ENCODE measurements at regions not wholly inside any gene's neighbourhood (a gene's known extent, or its start where the extent isn't known, plus 50 kb on each side); places are given as distances from the start of the nearest gene placed in this dataset.

- no peaks in the 10 kb centered on the region for H3K9me1 ChIP-seq (ENCODE audit: control insufficient read depth, extremely low read depth, insufficient read depth, low read length)
- H3K4me1 ChIP-seq (ENCODE audit: control insufficient read depth, extremely low read depth, insufficient read depth, low read length), result peaks cover 11% of the 10 kb centered on the region
- H2AFZ ChIP-seq (ENCODE audit: control insufficient read depth, low read length), result no peak overlapping the region
- H3K9ac ChIP-seq (ENCODE audit: control insufficient read depth, extremely low read depth, insufficient read depth, low read length), result no peak overlapping the region
- FAIRE-seq (no peak), DNase-seq (ENCODE audit: low read depth, low spot score) (no peak)
- H3K36me3 ChIP-seq (ENCODE audit: control insufficient read depth in 2 of 2, extremely low read depth in 1 of 2, insufficient read depth in 2 of 2, low read length in 2 of 2), result no peaks in the 10 kb centered on the region
- no peak for TF ChIP-seq EZH2 (IDR thresholded peaks at IDR 0.05; ENCODE audit: low read length)
- no peak for TF ChIP-seq CTCF (optimal IDR thresholded peaks at IDR 0.05 in 1 of 3, IDR thresholded peaks at IDR 0.05 in 1 of 3, conservative IDR thresholded peaks at IDR 0.05 in 1 of 3; ENCODE audit: extremely low read depth in 1 of 3, insufficient read depth in 2 of 3, low read length in 3 of 3)
- H3K9me3 ChIP-seq (ENCODE audit: control insufficient read depth, low read depth, low read length), result no peaks in the 10 kb centered on the region
- no peaks in the 10 kb centered on the region for H4K20me1 ChIP-seq (ENCODE audit: control insufficient read depth, extremely low read depth, insufficient read depth, low read length)
- H3K4me2 ChIP-seq (ENCODE audit: control insufficient read depth, extremely low read depth, insufficient read depth, low read depth, low read length), result no peak overlapping the region
- no peak overlapping the region for H3K4me3 ChIP-seq (ENCODE audit: control insufficient read depth in 2 of 3, extremely low read depth in 1 of 3, insufficient read depth in 2 of 3, low read depth in 1 of 3, low read length in 3 of 3)
- no peaks in the 10 kb centered on the region for H3K27me3 ChIP-seq (ENCODE audit: control insufficient read depth, extremely low read depth, insufficient read depth, low read length)
- H3K79me2 ChIP-seq (ENCODE audit: control insufficient read depth, insufficient read depth, low read length), result no peaks in the 10 kb centered on the region
- H3K27ac ChIP-seq (ENCODE audit: control insufficient read depth, insufficient read depth, low read length), result no peak overlapping the region
- dilution Hi-C loops (cut with MboI; ENCODE audit: extremely low pct_ligation_motif_present, low sequenced_read_pairs), result no loop called here
Measured at GRCh38 chrX:109872021-109872732, 130.7 kb upstream of the TMEM164 start.

- Histone ChIP-seq H3K9me1 (ENCODE audit: control insufficient read depth, extremely low read depth, insufficient read depth, low read length) (no peaks in the 10 kb centered on the region), H3K27me3 (ENCODE audit: control insufficient read depth, extremely low read depth, insufficient read depth, low read length) (no peaks in the 10 kb centered on the region), H3K27ac (ENCODE audit: control insufficient read depth, insufficient read depth, low read length) (peak overlapping the region; percentile 37), H3K9me3 (ENCODE audit: control insufficient read depth, low read depth, low read length) (no peaks in the 10 kb centered on the region), H4K20me1 (ENCODE audit: control insufficient read depth, extremely low read depth, insufficient read depth, low read length) (no peaks in the 10 kb centered on the region), H2AFZ (ENCODE audit: control insufficient read depth, low read length) (peak overlapping the region; percentile 16), H3K79me2 (ENCODE audit: control insufficient read depth, insufficient read depth, low read length) (no peaks in the 10 kb centered on the region), H3K4me3 (ENCODE audit: control insufficient read depth in 2 of 3, extremely low read depth in 1 of 3, insufficient read depth in 2 of 3, low read depth in 1 of 3, low read length in 3 of 3) (no peak overlapping the region), H3K4me2 (ENCODE audit: control insufficient read depth, extremely low read depth, insufficient read depth, low read depth, low read length) (peak overlapping the region; percentile 62), H3K4me1 (ENCODE audit: control insufficient read depth, extremely low read depth, insufficient read depth, low read length) (peaks cover 11% of the 10 kb centered on the region), H3K36me3 (ENCODE audit: control insufficient read depth in 2 of 2, extremely low read depth in 1 of 2, insufficient read depth in 2 of 2, low read length in 2 of 2) (no peaks in the 10 kb centered on the region), H3K9ac (ENCODE audit: control insufficient read depth, extremely low read depth, insufficient read depth, low read length) (no peak overlapping the region)
- FAIRE-seq (no peak), DNase-seq (ENCODE audit: low read depth, low spot score) (no peak)
- dilution Hi-C loops (cut with MboI; ENCODE audit: extremely low pct_ligation_motif_present, low sequenced_read_pairs), result no loop called here
- no peak for TF ChIP-seq EZH2 (IDR thresholded peaks at IDR 0.05; ENCODE audit: low read length)
- TF ChIP-seq CTCF (optimal IDR thresholded peaks at IDR 0.05 in 1 of 3, IDR thresholded peaks at IDR 0.05 in 1 of 3, conservative IDR thresholded peaks at IDR 0.05 in 1 of 3; ENCODE audit: extremely low read depth in 1 of 3, insufficient read depth in 2 of 3, low read length in 3 of 3), result no peak
Measured at GRCh38 chrX:109873574-109873973, 129.3 kb upstream of the TMEM164 start.

All from keratinocyte (primary cell).